GM12892 (cell line): ENCODE measurements at regions not wholly inside any gene's neighbourhood (a gene's known extent, or its start where the extent isn't known, plus 50 kb on each side); places are given as distances from the start of the nearest gene placed in this dataset.
"Not testable (repeated sequence)": the region's sequence is repeated elsewhere in the genome, so short reads cannot be mapped to it uniquely, and the experiment has no call there.

ENCODE experiments used
- POLR2A ChIP-seq: IDR thresholded peaks from 2 replicates; pipeline ENCODE4 v1.6.1; 2011; ENCODE audit warnings: low read depth, low read length, control low read depth
- POLR2AphosphoS5 ChIP-seq: IDR thresholded peaks from 2 replicates; pipeline ENCODE4 v1.6.1; 2011; ENCODE audit warnings: low read depth, low read length, control low read depth
- TAF1 ChIP-seq: IDR thresholded peaks from 2 replicates; pipeline ENCODE4 v1.6.1; 2011; ENCODE audit warnings: low read depth, mild to moderate bottlenecking, control low read depth, low read length, borderline replicate concordance

DNA sequence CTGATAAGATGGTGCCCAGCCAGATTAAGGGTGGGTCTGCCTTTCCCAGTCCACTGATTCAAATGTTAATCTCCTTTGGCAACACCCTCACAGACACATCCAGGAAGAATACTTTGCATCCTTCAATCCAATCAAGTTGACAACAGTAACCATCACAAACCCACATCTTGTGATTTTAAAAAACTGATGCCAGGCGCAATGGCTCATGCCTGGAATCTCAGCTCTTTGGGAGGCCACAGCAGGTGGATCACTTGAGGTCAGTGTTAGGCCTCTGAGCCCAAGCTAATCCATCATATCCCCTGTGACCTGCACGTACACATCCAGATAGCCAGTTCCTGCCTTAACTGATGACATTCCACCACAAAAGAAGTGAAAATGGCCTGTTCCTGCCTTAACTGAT is 74.9 kb upstream of the ZNF462 start:
- TF ChIP-seq POLR2A, POLR2AphosphoS5, TAF1: not testable (repeated sequence)
